Endodermal cell (in vitro differentiated cells): ENCODE measurements at regions not wholly inside any gene's neighbourhood (a gene's known extent, or its start where the extent isn't known, plus 50 kb on each side); places are given as distances from the start of the nearest gene placed in this dataset.

Experiments
- DNase-seq: peaks from one replicate; pipeline ENCODE4 v3.0.0-alpha.2; 2017
- H3K27ac ChIP-seq: 2 replicates; pipeline ENCODE4 v1.5.1; 2013; ENCODE audit warnings: mild to moderate bottlenecking, low read depth, low read length, moderate library complexity
- H3K27me3 ChIP-seq: 2 replicates; pipeline ENCODE4 v1.6.1; 2013; ENCODE audit warnings: mild to moderate bottlenecking, low read length, moderate library complexity; ENCODE audit not compliant: insufficient read depth, control insufficient read depth, poor library complexity, severe bottlenecking
- H3K36me3 ChIP-seq: 2 replicates; pipeline ENCODE4 v1.7.0; 2013; ENCODE audit warnings: mild to moderate bottlenecking, low read length, moderate library complexity; ENCODE audit not compliant: control insufficient read depth, insufficient read depth
- H3K4me1 ChIP-seq: one replicate; pipeline ENCODE4 v1.7.0; 2013; ENCODE audit warnings: low read length; ENCODE audit not compliant: control insufficient read depth, insufficient read depth
- H3K4me3 ChIP-seq: 2 replicates; pipeline ENCODE4 v1.5.1; 2013; ENCODE audit warnings: mild to moderate bottlenecking, low read length, moderate library complexity
- H3K9ac ChIP-seq: 2 replicates; pipeline ENCODE4 v1.6.1; 2013; ENCODE audit warnings: mild to moderate bottlenecking, low read length, moderate library complexity; ENCODE audit not compliant: poor library complexity, severe bottlenecking; ENCODE audit errors: extremely low read depth
- H3K9me3 ChIP-seq: 2 replicates; pipeline ENCODE4 v1.6.1; 2013; ENCODE audit warnings: mild to moderate bottlenecking, low read length, moderate library complexity; ENCODE audit not compliant: control insufficient read depth
- H3K27ac Mint-ChIP-seq: 2 replicates; pipeline ENCODE4 v1.8.0; 2020; ENCODE audit warnings: mixed read lengths
- H3K27me3 Mint-ChIP-seq: 2 replicates; pipeline ENCODE4 v1.8.0; 2021; ENCODE audit warnings: mild to moderate bottlenecking, mixed read lengths; ENCODE audit not compliant: insufficient read depth
- H3K36me3 Mint-ChIP-seq: 2 replicates; pipeline ENCODE4 v1.8.0; 2020; ENCODE audit warnings: low read depth, mixed read lengths
- H3K4me1 Mint-ChIP-seq: 2 replicates; pipeline ENCODE4 v1.8.0; 2020; ENCODE audit warnings: mixed read lengths
- H3K4me3 Mint-ChIP-seq: 2 replicates; pipeline ENCODE4 v1.8.0; 2020; ENCODE audit warnings: mild to moderate bottlenecking, moderate library complexity, mixed read lengths
- H3K9me3 Mint-ChIP-seq: 2 replicates; pipeline ENCODE4 v1.8.0; 2020; ENCODE audit warnings: mild to moderate bottlenecking, mixed read lengths
- WGBS, 2 experiments: methylation state at CpG; one replicate each; pipeline versions ENCODE4 v1.1.5 to v1.1.7; 2013; ENCODE audit warnings: missing lambda C conversion rate in 2 of 2, mixed read lengths in 1 of 2; ENCODE audit not compliant: insufficient coverage in 1 of 2, insufficient read length in 1 of 2; 5-methylcytosine and 5-hydroxymethylcytosine counted together
- TF ChIP-seq, protein P1 (sequence below): fragments of 200-600 bp; sonication (generic); conservative IDR thresholded peaks from 2 replicates; pipeline ENCODE4 v1.5.0; 2021; ENCODE audit warnings: antibody characterized with exemption, mild to moderate bottlenecking

DNA sequence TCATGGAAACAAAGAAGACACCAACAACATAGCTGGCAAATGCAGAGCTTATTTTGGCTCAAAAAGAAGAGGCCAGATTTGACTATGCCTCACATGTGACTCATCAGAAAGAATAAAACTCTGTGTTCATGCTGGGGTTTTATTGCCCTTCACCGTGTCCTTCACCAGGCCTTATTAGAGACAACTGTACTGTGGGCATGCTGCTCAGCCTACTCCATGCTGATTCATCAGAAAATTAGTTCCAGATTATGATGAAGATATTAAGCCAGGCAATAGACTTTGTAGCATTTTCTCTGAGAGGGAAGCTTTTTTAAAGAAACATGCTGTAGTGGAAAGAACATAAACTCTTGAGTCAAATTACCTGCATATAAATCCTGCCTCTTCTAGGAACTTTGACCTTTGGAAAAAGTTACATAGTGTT is 89.8 kb downstream of the CYB561 start:
- 96 to 100% methylated on average over 1 of the region's 1 CpG for WGBS, 2 experiments
- H3K27ac Mint-ChIP-seq = no peak overlapping the region

DNA sequence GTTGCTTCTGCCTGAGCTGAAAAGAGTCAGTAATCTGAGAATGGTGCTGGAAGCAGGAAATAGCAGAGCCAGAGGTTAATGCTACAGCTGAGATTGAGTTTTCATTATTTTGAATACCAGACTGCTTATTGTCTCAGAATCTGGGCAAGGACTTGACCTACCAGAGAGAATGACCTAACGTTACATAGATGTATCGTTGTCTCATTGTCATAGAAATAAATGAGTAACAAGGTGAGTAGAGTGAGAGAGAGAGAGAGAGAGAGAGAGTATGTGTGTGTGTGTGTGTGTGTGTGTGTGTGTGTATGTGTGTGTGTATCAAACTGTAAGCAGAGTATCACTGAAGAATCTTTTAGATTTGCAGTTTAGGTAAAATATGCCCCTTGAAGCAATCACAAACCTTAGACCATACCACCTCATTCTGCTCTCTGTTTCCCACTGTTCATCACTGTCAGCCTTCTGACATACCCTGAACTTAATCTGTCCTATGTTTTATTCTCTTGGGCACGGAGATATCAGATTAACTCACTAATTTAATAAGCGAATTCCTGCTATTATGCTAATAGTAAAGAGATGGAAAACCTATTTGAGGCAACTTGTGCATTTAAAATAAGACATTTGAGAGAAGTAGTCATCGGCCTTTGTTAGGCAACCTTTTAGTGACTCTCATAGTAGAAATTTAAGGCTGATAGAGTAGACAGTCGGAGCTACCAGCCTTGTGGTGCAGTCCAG is 87.8 kb downstream of the CYB561 start:
- H3K27ac Mint-ChIP-seq = no peak overlapping the region

More for the DNA sequence above, 89.8 kb downstream of the CYB561 start:
- H3K27me3 Mint-ChIP-seq = no peaks in the 10 kb centered on the region
- Histone ChIP-seq H3K4me3 (no peak overlapping the region), H3K9ac (no peak overlapping the region), H3K27me3 (no peaks in the 10 kb centered on the region), H3K9me3 (no peaks in the 10 kb centered on the region), H3K27ac (no peak overlapping the region), H3K4me1 (no peaks in the 10 kb centered on the region), H3K36me3 (no peaks in the 10 kb centered on the region)
- H3K9me3 Mint-ChIP-seq = no peaks in the 10 kb centered on the region
- no peaks in the 10 kb centered on the region for H3K36me3 Mint-ChIP-seq
- no peak overlapping the region for H3K4me3 Mint-ChIP-seq
- DNase-seq = no peak
- TF ChIP-seq, protein P1, sequence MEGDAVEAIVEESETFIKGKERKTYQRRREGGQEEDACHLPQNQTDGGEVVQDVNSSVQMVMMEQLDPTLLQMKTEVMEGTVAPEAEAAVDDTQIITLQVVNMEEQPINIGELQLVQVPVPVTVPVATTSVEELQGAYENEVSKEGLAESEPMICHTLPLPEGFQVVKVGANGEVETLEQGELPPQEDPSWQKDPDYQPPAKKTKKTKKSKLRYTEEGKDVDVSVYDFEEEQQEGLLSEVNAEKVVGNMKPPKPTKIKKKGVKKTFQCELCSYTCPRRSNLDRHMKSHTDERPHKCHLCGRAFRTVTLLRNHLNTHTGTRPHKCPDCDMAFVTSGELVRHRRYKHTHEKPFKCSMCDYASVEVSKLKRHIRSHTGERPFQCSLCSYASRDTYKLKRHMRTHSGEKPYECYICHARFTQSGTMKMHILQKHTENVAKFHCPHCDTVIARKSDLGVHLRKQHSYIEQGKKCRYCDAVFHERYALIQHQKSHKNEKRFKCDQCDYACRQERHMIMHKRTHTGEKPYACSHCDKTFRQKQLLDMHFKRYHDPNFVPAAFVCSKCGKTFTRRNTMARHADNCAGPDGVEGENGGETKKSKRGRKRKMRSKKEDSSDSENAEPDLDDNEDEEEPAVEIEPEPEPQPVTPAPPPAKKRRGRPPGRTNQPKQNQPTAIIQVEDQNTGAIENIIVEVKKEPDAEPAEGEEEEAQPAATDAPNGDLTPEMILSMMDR = no peak
- no peaks in the 10 kb centered on the region for H3K4me1 Mint-ChIP-seq

DNA sequence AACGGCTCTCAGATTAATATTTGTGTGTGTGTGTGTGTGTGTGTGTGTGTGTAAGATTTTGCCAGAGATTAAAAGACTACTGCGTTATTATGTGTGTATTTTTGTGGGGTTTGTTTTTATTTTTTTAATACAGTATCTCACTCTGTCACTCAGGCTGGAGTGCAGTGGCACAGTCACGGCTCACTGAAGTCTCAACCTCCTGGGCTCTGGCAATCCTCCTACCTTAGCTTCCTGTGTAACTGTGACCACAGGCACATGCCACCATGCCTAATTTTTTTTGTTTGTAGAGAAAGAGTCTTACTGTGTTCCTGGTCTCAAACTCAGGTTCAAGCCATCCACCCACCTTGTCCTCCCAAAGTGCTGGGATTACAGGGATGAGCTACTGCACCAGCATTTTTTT is 87.2 kb downstream of the CYB561 start:
- TF ChIP-seq, protein P1 = no peak
- H3K9me3 ChIP-seq = no peaks in the 10 kb centered on the region
- Mint-ChIP-seq H3K36me3 (no peaks in the 10 kb centered on the region), H3K9me3 (no peaks in the 10 kb centered on the region), H3K27ac (no peak overlapping the region), H3K27me3 (no peaks in the 10 kb centered on the region), H3K4me1 (no peaks in the 10 kb centered on the region), H3K4me3 (no peak overlapping the region)
- no peaks in the 10 kb centered on the region for H3K4me1 ChIP-seq
- H3K36me3 ChIP-seq = no peaks in the 10 kb centered on the region
- no peak overlapping the region for H3K27ac ChIP-seq
- WGBS, 2 experiments = 85 to 86% methylated on average over 1 of the region's 3 CpGs
- no peak overlapping the region for H3K9ac ChIP-seq
- H3K27me3 ChIP-seq = no peaks in the 10 kb centered on the region
- no peak for DNase-seq
- no peak overlapping the region for H3K4me3 ChIP-seq

More for the DNA sequence above, 87.8 kb downstream of the CYB561 start:
- no peak for DNase-seq
- Histone ChIP-seq H3K4me1 (no peaks in the 10 kb centered on the region), H3K27ac (no peak overlapping the region), H3K27me3 (no peaks in the 10 kb centered on the region), H3K9ac (no peak overlapping the region), H3K36me3 (no peaks in the 10 kb centered on the region), H3K9me3 (no peaks in the 10 kb centered on the region), H3K4me3 (no peak overlapping the region)
- TF ChIP-seq, protein P1 = no peak
- H3K27me3 Mint-ChIP-seq = no peaks in the 10 kb centered on the region
- no peaks in the 10 kb centered on the region for H3K36me3 Mint-ChIP-seq
- H3K4me1 Mint-ChIP-seq = no peaks in the 10 kb centered on the region
- H3K4me3 Mint-ChIP-seq = no peak overlapping the region
- WGBS, 2 experiments = 94 to 98% methylated on average over 4 to 6 of the region's 6 CpGs
- H3K9me3 Mint-ChIP-seq = no peaks in the 10 kb centered on the region
